Left ventricle myocardium superior (tissue), 1 donor: ENCODE measurements at regions not wholly inside any gene's neighbourhood (a gene's known extent, or its start where the extent isn't known, plus 50 kb on each side); places are given as distances from the start of the nearest gene placed in this dataset.
"Not testable (repeated sequence)": the region's sequence is repeated elsewhere in the genome, so short reads cannot be mapped to it uniquely, and the experiment has no call there.

Source experiments
- ATAC-seq: fragments of 200-7000 bp; cut with Tn5 transposase; one replicate; pipeline ENCODE4 v1.9.1; 2020; ENCODE audit warnings: mild to moderate bottlenecking, moderate library complexity
- DNase-seq: peaks from one replicate; pipeline ENCODE4 v3.0.0-alpha.2; 2020
- intact Hi-C: fragments of 100-400 bp; cut with micrococcal nuclease; formaldehyde crosslinking; loops from one replicate; pipeline ENCODE4 v1.11.0; 2022
- donor health status: DM: no; HTN: yes; CAD: no; lungs with severe emphysema.

- no peak for DNase-seq
- ATAC-seq, result no peak
- intact Hi-C loops, result no loop called here
These were observed 1592.1 kb downstream of the EFNB2 start for GRCh38 chr13:104943331-104943730.

- DNase-seq, result no peak
- no peak for ATAC-seq
- intact Hi-C loops, result no loop called here
These were observed 1597.6 kb downstream of the EFNB2 start for GRCh38 chr13:104937881-104938280.

GRCh38 chr13:104936304-104936703 is 1599.2 kb downstream of the EFNB2 start:
- no peak for ATAC-seq
- intact Hi-C loops, result no loop called here
- DNase-seq, result no peak

- ATAC-seq, DNase-seq, intact Hi-C loops: not testable (repeated sequence)
These were observed 1614.9 kb downstream of the EFNB2 start for GRCh38 chr13:104920513-104920912.

- DNase-seq, result no peak
- ATAC-seq, result no peak
- intact Hi-C loops, result no loop called here
These were observed 1615.4 kb downstream of the EFNB2 start for GRCh38 chr13:104920091-104920490.

GRCh38 chr13:104900191-104900817 is 1635.2 kb downstream of the EFNB2 start:
- intact Hi-C loops, result no loop called here
- ATAC-seq, result no peak
- DNase-seq, result no peak

GRCh38 chr13:104898484-104898883 is 1637.0 kb downstream of the EFNB2 start:
- intact Hi-C loops, result no loop called here
- no peak for DNase-seq
- ATAC-seq, result no peak

GRCh38 chr13:104895521-104895920 is 1639.9 kb downstream of the EFNB2 start:
- DNase-seq (no peak), ATAC-seq (no peak)
- intact Hi-C loops, result no loop called here

GRCh38 chr13:104875038-104875754 is 1660.3 kb downstream of the EFNB2 start:
- ATAC-seq (no peak), DNase-seq (no peak)
- intact Hi-C loops, result no loop called here

GRCh38 chr13:104872153-104872552 is 1663.3 kb downstream of the EFNB2 start:
- DNase-seq, result no peak
- intact Hi-C loops, result no loop called here
- ATAC-seq, result no peak

- no peak for DNase-seq
- intact Hi-C loops, result no loop called here
- ATAC-seq, result no peak
These were observed 1664.0 kb downstream of the EFNB2 start for GRCh38 chr13:104871456-104871855.

GRCh38 chr13:104869501-104869900 is 1666.0 kb downstream of the EFNB2 start:
- intact Hi-C loops, result no loop called here
- ATAC-seq (no peak), DNase-seq (no peak)

GRCh38 chr13:104868806-104869205 is 1666.7 kb downstream of the EFNB2 start:
- intact Hi-C loops, result no loop called here
- no peak for DNase-seq
- no peak for ATAC-seq

GRCh38 chr13:104855581-104855980 is 1679.9 kb downstream of the EFNB2 start:
- no peak for ATAC-seq
- intact Hi-C loops, result no loop called here
- no peak for DNase-seq

- ATAC-seq (no peak), DNase-seq (no peak)
- intact Hi-C loops, result no loop called here
These were observed 1680.8 kb downstream of the EFNB2 start for GRCh38 chr13:104854698-104855097.

GRCh38 chr13:104854007-104854406 is 1681.5 kb downstream of the EFNB2 start:
- DNase-seq (no peak), ATAC-seq (no peak)
- intact Hi-C loops, result no loop called here

- intact Hi-C loops, result no loop called here
- ATAC-seq (no peak), DNase-seq (no peak)
These were observed 1687.5 kb downstream of the EFNB2 start for GRCh38 chr13:104847922-104848321.

GRCh38 chr13:104843401-104843800 is 1692.1 kb downstream of the EFNB2 start:
- intact Hi-C loops, result no loop called here
- DNase-seq (no peak), ATAC-seq (no peak)

- intact Hi-C loops, result no loop called here
- ATAC-seq (no peak), DNase-seq (no peak)
These were observed 1694.4 kb downstream of the EFNB2 start for GRCh38 chr13:104841110-104841509.

GRCh38 chr13:104837756-104838155 is 1697.7 kb downstream of the EFNB2 start:
- DNase-seq (no peak), ATAC-seq (no peak)
- intact Hi-C loops, result no loop called here

GRCh38 chr13:104833221-104833620 is 1702.2 kb downstream of the EFNB2 start:
- DNase-seq, result no peak
- intact Hi-C loops, result no loop called here
- no peak for ATAC-seq
